ENCODE measurements at regions not wholly inside any gene's neighbourhood (a gene's known extent, or its start where the extent isn't known, plus 50 kb on each side); places are given as distances from the start of the nearest gene placed in this dataset.
"Not testable (repeated sequence)": the region's sequence is repeated elsewhere in the genome, so short reads cannot be mapped to it uniquely, and the experiment has no call there.

GRCh38 chr4:27928761-27929540 lies 1068.3 kb downstream of the STIM2 start:
- no peak for DNase-seq

GRCh38 chr4:27930291-27930690 lies 1069.7 kb downstream of the STIM2 start:
- no peak for DNase-seq

GRCh38 chr4:27930976-27931375 lies 1070.3 kb downstream of the STIM2 start:
- no peak for DNase-seq

GRCh38 chr4:27931584-27931983 lies 1070.9 kb downstream of the STIM2 start:
- no peak for DNase-seq

GRCh38 chr4:27934871-27935270 lies 1074.2 kb downstream of the STIM2 start:
- no peak for DNase-seq

- no peak for DNase-seq
Observed at GRCh38 chr4:27946799-27947198, 1086.2 kb downstream of the STIM2 start.

- no peak for DNase-seq
Observed at GRCh38 chr4:27947302-27947701, 1086.7 kb downstream of the STIM2 start.

GRCh38 chr4:27964095-27964494 lies 1103.5 kb downstream of the STIM2 start:
- no peak for DNase-seq

- no peak for DNase-seq
Observed at GRCh38 chr4:27966664-27967063, 1106.0 kb downstream of the STIM2 start.

- no peak for DNase-seq
Observed at GRCh38 chr4:27973056-27973455, 1112.4 kb downstream of the STIM2 start.

GRCh38 chr4:27973700-27974099 lies 1113.1 kb downstream of the STIM2 start:
- DNase-seq: no peak

- no peak for DNase-seq
Observed at GRCh38 chr4:27974339-27974738, 1113.7 kb downstream of the STIM2 start.

- DNase-seq: not testable (repeated sequence)
Observed at GRCh38 chr4:27974881-27975280, 1114.2 kb downstream of the STIM2 start.

- DNase-seq: not testable (repeated sequence)
Observed at GRCh38 chr4:27978427-27979109, 1117.9 kb downstream of the STIM2 start.

GRCh38 chr4:27985522-27985921 lies 1124.9 kb downstream of the STIM2 start:
- no peak for DNase-seq

GRCh38 chr4:27986476-27986875 lies 1125.8 kb downstream of the STIM2 start:
- no peak for DNase-seq

GRCh38 chr4:28001698-28002097 lies 1141.1 kb downstream of the STIM2 start:
- no peak for DNase-seq

- DNase-seq: no peak
Observed at GRCh38 chr4:28004520-28004919, 1143.9 kb downstream of the STIM2 start.

GRCh38 chr4:28006021-28006420 lies 1145.4 kb downstream of the STIM2 start:
- no peak for DNase-seq

GRCh38 chr4:28007693-28008092 lies 1147.1 kb downstream of the STIM2 start:
- peak in 25 of 56 donors; percentile 0 to 47 (median 14) for DNase-seq

GRCh38 chr4:28009541-28009940 lies 1148.9 kb downstream of the STIM2 start:
- no peak for DNase-seq

GRCh38 chr4:28010577-28011240 lies 1150.1 kb downstream of the STIM2 start:
- DNase-seq: no peak

Data from nucleus accumbens (tissue), 56 donors.